Peyer's patch (tissue), 4 donors: ENCODE measurements at regions not wholly inside any gene's neighbourhood (a gene's known extent, or its start where the extent isn't known, plus 50 kb on each side); places are given as distances from the start of the nearest gene placed in this dataset.

Source experiments
- DNase-seq, 3 donors: peaks; one replicate each; pipeline ENCODE4 v3.0.0-alpha.2; 2017 to 2019
- H3K27ac ChIP-seq, 4 donors: fragments of 200-600 bp; sonication (generic); one replicate each; pipeline ENCODE4 v1.5.1; 2016 to 2019
- H3K27me3 ChIP-seq, 2 donors: fragments of 200-600 bp; sonication (generic); one replicate each; pipeline ENCODE4 v1.5.1; 2019
- H3K36me3 ChIP-seq, 3 donors: fragments of 200-600 bp; sonication (generic); one replicate each; pipeline ENCODE4 v1.5.1; 2016 to 2019
- H3K4me1 ChIP-seq, 4 donors: fragments of 200-600 bp; sonication (generic); one replicate each; pipeline ENCODE4 v1.5.1; 2016 to 2019
- H3K4me3 ChIP-seq, 4 donors: fragments of 200-600 bp; sonication (generic); 1 replicate in 3 of 4; 2 replicates in 1 of 4; pipeline ENCODE4 v1.5.1; 2016 to 2019; ENCODE audit warnings: mild to moderate bottlenecking in 1 of 4
- H3K9me3 ChIP-seq, 4 donors: fragments of 200-600 bp; sonication (generic); one replicate each; pipeline ENCODE4 v1.5.1; 2016 to 2019; ENCODE audit warnings: mild to moderate bottlenecking in 1 of 4
- POLR2A ChIP-seq, 2 donors: fragments of 450-650 bp; IDR thresholded peaks; one replicate each; pipeline ENCODE4 v1.5.1; 2017; ENCODE audit warnings: antibody characterized with exemption in 2 of 2, mild to moderate bottlenecking in 2 of 2, moderate library complexity in 2 of 2
- TF ChIP-seq, protein P1 (sequence below), 6 experiments: fragments of 450-650 bp in 4 of 6; fragments of 200-600 bp in 2 of 6; sonication (generic) in 1 of 6; IDR thresholded peaks; one replicate each; pipeline ENCODE4 v1.5.1; 2017 to 2019; ENCODE audit warnings: antibody characterized with exemption in 6 of 6, mild to moderate bottlenecking in 3 of 6, moderate library complexity in 1 of 6

- Histone ChIP-seq H3K36me3 (no peaks in the 10 kb centered on the region), H3K4me3 (no peak overlapping the region), H3K4me1 (peaks cover 0 to 14% (median 0%) of the 10 kb centered on the region in 4 donors), H3K27me3 (no peaks in the 10 kb centered on the region), H3K27ac (peak overlapping the region in 1 of 4 donors; percentile 79), H3K9me3 (no peaks in the 10 kb centered on the region)
- no peak for TF ChIP-seq POLR2A (IDR thresholded peaks at IDR 0.05)
- TF ChIP-seq, protein P1, sequence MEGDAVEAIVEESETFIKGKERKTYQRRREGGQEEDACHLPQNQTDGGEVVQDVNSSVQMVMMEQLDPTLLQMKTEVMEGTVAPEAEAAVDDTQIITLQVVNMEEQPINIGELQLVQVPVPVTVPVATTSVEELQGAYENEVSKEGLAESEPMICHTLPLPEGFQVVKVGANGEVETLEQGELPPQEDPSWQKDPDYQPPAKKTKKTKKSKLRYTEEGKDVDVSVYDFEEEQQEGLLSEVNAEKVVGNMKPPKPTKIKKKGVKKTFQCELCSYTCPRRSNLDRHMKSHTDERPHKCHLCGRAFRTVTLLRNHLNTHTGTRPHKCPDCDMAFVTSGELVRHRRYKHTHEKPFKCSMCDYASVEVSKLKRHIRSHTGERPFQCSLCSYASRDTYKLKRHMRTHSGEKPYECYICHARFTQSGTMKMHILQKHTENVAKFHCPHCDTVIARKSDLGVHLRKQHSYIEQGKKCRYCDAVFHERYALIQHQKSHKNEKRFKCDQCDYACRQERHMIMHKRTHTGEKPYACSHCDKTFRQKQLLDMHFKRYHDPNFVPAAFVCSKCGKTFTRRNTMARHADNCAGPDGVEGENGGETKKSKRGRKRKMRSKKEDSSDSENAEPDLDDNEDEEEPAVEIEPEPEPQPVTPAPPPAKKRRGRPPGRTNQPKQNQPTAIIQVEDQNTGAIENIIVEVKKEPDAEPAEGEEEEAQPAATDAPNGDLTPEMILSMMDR (IDR thresholded peaks at IDR 0.05) = no peak
- no peak for DNase-seq
These were observed 59.8 kb upstream of the SMNDC1 start for GRCh38 chr10:110364531-110364937.

GRCh38 chr10:110365356-110366143 lies 60.8 kb upstream of the SMNDC1 start:
- no peak for TF ChIP-seq POLR2A (IDR thresholded peaks at IDR 0.05)
- TF ChIP-seq, protein P1 (IDR thresholded peaks at IDR 0.05) = no peak
- Histone ChIP-seq H3K4me1 (peaks cover 0 to 14% (median 0%) of the 10 kb centered on the region in 4 donors), H3K27me3 (no peaks in the 10 kb centered on the region), H3K27ac (no peak overlapping the region), H3K9me3 (no peaks in the 10 kb centered on the region), H3K4me3 (no peak overlapping the region), H3K36me3 (no peaks in the 10 kb centered on the region)
- DNase-seq = no peak

DNA sequence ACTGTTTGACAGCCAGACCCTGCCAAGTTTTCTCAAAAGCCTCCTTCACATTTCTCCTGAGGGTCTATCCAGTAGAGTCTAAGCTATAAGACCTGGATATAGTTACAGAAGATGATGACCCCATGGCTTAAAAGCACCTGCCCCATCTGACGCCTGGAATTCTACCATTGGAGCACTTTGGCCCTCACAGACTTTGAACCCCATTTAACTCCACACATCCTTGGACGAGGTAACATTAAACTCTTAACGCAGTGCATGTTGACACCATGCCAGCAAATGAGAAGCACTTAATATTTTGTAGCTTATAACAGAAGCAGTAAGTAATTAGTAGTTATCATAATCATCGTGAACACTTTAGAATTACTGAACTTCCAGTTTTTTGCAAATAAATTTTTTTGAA lies 61.9 kb upstream of the SMNDC1 start:
- H3K27ac ChIP-seq = peak overlapping the region in 1 of 4 donors; percentile 64
- H3K4me1 ChIP-seq = peaks cover 0 to 14% (median 0%) of the 10 kb centered on the region in 4 donors
- no peaks in the 10 kb centered on the region for H3K36me3 ChIP-seq
- H3K27me3 ChIP-seq = no peaks in the 10 kb centered on the region
- TF ChIP-seq, protein P1 (IDR thresholded peaks at IDR 0.05) = no peak
- DNase-seq = peak in 1 of 3 donors; percentile 72
- no peak overlapping the region for H3K4me3 ChIP-seq
- H3K9me3 ChIP-seq = no peaks in the 10 kb centered on the region

- Histone ChIP-seq H3K9me3 (no peaks in the 10 kb centered on the region), H3K4me3 (no peak overlapping the region), H3K27me3 (no peaks in the 10 kb centered on the region), H3K36me3 (no peaks in the 10 kb centered on the region), H3K4me1 (peaks cover 0 to 14% (median 0%) of the 10 kb centered on the region in 4 donors), H3K27ac (no peak overlapping the region)
- TF ChIP-seq, protein P1 (IDR thresholded peaks at IDR 0.05) = no peak
- TF ChIP-seq POLR2A (IDR thresholded peaks at IDR 0.05) = no peak
- peak in 1 of 3 donors; percentile 40 for DNase-seq
These were observed 63.3 kb upstream of the SMNDC1 start for GRCh38 chr10:110368002-110368401.

DNA sequence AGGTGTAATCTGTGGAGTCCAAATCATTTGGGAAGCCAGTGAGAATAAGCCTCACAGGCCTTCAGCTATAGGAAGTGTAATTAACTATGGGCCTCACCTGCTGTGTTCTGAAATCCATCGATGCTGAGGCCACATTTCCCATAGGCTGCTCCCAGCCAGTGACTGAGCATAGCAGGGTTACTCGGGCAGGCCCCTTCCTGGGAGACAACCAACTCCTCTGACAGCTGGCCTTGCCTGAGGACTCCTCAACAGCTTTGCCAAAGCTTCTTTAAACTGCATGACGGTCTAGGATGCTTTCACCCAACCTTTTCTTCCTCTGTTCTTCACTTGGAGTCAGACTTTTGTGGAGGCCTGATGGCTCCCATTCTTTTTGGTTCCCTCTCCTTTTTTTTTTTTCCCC lies 63.8 kb upstream of the SMNDC1 start:
- no peak overlapping the region for H3K27ac ChIP-seq
- DNase-seq = peak in 1 of 3 donors; percentile 10

More for the DNA sequence above, 63.8 kb upstream of the SMNDC1 start:
- H3K27me3 ChIP-seq = no peaks in the 10 kb centered on the region
- no peaks in the 10 kb centered on the region for H3K9me3 ChIP-seq
- no peak overlapping the region for H3K4me3 ChIP-seq
- TF ChIP-seq POLR2A (IDR thresholded peaks at IDR 0.05) = no peak
- TF ChIP-seq, protein P1 (IDR thresholded peaks at IDR 0.05) = no peak
- H3K4me1 ChIP-seq = peaks cover 0 to 14% (median 0%) of the 10 kb centered on the region in 4 donors
- H3K36me3 ChIP-seq = no peaks in the 10 kb centered on the region
